GM18519 (cell line): ENCODE measurements at regions not wholly inside any gene's neighbourhood (a gene's known extent, or its start where the extent isn't known, plus 50 kb on each side); places are given as distances from the start of the nearest gene placed in this dataset.

Source experiments
- ATAC-seq: cut with Tn5 transposase; IDR thresholded peaks from one replicate; pipeline ENCODE4 v1.9.1; 2021; ENCODE audit warnings: mild to moderate bottlenecking, moderate library complexity; ENCODE audit not compliant: unreplicated experiment, low FRiP score

GRCh38 chr10:44835300-44835699, 75.8 kb upstream of the TMEM72 start:
- no peak for ATAC-seq

GRCh38 chr10:44843484-44843883, 67.7 kb upstream of the TMEM72 start:
- no peak for ATAC-seq

DNA sequence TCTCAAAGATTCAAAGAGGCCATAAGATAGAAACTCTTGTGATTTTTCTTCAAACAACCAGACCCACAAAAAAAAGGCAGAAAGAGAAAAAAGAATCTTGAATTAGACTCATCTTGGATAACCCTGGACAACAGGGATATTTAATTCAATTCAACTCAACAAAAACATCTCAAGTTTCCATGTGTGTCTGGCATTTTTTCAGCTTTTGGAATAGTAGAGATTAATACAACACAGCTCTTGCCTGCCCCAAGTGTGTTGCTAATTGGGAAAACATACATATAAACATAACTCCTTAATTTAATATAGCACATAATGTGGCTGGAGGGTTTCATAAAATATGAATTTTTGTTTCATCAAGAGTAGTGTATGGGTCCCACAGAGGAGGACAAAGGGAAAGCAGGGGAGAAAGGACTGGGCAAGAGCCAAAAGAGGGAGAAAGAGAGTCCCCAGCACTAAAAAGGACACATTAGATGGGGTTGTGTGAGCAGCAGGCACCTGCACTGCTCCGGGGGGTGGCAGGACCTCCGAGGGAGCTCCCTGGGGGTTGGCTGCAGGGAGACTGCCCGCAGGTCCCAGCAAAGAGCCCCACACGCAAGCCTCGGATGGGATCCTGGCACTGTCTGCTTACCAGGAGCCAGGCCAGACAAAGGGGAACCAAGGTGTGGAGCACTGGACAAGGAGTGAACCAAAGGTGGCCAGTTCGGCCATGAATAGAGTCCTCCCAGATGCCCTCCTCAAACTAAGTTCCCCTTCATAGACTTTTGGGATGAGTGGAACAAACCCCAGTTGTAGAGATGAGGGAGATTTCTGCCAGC, 65.6 kb upstream of the TMEM72 start:
- no peak for ATAC-seq

DNA sequence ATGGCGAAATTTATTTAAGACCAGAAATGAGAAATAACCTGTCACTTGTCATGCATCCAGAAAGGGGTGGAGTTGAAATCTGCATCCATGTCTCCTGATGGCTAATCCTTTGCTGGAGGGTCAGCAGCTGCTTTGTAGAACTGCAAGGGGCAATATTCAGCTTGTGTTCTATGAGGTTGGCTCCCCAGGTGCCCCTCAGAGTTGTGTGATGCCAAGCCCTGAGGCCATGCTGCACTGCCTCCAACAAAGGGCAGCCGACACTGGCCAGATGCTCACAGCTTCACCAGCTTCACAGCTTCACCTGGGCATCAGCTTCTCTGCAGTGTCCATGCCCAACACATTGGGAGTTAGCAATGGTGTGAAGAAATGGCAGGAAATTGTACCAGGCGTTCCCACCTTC, 64.0 kb upstream of the TMEM72 start:
- no peak for ATAC-seq

- ATAC-seq: no peak
These were observed 62.9 kb upstream of the TMEM72 start for GRCh38 chr10:44848211-44848610.

DNA sequence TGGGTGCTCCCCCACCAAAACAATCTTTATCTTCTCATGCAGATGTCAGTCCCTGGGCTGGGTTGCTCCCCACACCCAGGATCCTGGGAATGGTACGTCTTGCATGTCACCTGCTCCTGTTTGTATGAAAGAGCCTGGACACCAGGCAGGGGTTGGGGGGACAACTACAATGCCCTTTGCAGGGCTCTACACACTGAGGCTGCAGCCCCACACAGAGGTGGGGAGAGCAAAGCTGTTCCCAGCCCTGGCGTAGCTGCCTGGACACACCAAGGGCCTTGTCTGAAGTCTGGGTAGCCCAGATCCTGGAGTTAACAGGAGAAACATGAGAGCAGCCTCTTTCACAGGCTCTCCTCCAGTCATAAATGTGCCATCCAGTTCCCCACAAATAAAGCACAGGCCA, 61.2 kb upstream of the TMEM72 start:
- no peak for ATAC-seq

GRCh38 chr10:44850356-44850934, 60.7 kb upstream of the TMEM72 start:
- ATAC-seq: no peak

- no peak for ATAC-seq
These were observed 59.7 kb upstream of the TMEM72 start for GRCh38 chr10:44851413-44851812.

DNA sequence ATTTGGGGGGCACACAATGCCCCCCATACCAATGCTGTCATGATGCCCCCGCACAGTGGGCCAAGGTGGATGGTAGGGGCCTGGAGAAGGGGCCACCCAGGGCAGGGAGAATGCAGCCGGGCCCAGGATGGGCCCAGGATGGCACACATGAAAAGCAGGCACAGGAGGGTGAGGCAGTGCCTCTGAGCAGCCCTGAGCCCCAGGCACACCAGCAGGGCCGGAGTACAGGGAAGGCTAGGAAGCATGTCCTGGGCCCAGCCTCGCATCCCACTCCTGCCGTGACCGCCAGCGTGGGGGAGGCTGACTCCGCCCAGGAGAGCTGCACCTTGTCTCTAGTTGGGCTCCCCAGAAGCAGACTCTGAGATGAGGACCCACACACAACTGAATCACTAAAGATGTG, 59.3 kb upstream of the TMEM72 start:
- no peak for ATAC-seq

- ATAC-seq: no peak
These were observed 57.9 kb upstream of the TMEM72 start for GRCh38 chr10:44853148-44853734.

GRCh38 chr10:44853796-44854195, 57.3 kb upstream of the TMEM72 start:
- ATAC-seq: no peak

GRCh38 chr10:44854693-44855350, 56.3 kb upstream of the TMEM72 start:
- ATAC-seq: no peak

GRCh38 chr10:44856696-44857095, 54.4 kb upstream of the TMEM72 start:
- ATAC-seq: no peak

- no peak for ATAC-seq
These were observed 53.6 kb upstream of the TMEM72 start for GRCh38 chr10:44857363-44858016.

- ATAC-seq: no peak
These were observed 53.1 kb upstream of the TMEM72 start for GRCh38 chr10:44858017-44858371.

DNA sequence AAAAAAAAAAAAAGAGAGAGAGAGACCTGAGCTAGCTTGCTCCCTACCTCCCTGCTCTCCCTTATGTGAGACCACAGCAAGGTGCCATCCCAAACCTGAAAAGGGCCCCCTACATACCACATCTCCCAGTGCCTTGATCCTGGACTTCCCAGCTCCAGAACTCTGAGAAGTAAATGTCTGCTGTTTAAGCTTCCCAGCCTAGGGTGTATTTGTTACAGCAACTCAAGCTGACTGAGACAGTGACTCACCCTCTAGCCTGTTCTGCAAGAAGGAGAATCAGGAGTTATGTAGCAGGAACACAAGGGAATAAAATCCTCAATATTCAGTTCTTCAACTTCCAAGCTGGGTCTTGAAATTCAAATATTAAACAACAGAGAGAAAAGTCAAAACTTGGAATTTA, 52.1 kb upstream of the TMEM72 start:
- ATAC-seq: no peak

DNA sequence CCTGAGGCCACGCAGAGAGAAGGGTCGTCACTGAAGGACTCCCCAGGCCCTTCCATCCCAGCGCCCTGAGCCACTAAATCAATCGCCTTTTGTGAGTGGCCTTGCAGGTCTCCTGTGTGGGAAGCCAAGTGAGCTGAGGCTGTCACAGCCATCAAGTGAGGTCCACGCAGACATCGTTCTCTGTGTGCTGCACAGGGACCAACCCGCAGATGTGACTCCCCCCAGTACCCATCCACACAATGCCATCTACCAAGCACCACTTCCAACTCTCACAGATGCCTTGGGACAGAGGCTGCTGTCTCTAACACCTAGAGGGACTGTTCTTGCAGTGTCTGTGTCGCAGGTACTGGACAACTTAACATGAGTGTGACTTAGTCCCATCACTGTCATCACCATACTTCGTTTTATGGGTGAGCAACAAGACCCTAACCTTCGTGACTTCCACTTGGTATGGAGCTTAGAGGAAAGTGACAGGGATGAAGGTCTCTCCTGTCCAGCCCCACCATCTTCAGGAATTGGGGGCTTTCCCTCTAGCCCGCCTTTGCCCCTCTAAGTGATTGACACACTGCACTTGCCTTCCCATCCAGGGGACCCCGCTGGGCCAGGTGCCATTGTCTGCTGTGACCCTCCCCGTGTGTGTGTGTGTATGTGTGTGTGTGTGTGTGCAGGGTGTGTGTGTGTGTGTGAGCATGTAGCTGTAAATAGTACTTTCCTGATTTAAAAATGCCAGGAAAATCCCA, 51.4 kb upstream of the TMEM72 start:
- no peak for ATAC-seq

DNA sequence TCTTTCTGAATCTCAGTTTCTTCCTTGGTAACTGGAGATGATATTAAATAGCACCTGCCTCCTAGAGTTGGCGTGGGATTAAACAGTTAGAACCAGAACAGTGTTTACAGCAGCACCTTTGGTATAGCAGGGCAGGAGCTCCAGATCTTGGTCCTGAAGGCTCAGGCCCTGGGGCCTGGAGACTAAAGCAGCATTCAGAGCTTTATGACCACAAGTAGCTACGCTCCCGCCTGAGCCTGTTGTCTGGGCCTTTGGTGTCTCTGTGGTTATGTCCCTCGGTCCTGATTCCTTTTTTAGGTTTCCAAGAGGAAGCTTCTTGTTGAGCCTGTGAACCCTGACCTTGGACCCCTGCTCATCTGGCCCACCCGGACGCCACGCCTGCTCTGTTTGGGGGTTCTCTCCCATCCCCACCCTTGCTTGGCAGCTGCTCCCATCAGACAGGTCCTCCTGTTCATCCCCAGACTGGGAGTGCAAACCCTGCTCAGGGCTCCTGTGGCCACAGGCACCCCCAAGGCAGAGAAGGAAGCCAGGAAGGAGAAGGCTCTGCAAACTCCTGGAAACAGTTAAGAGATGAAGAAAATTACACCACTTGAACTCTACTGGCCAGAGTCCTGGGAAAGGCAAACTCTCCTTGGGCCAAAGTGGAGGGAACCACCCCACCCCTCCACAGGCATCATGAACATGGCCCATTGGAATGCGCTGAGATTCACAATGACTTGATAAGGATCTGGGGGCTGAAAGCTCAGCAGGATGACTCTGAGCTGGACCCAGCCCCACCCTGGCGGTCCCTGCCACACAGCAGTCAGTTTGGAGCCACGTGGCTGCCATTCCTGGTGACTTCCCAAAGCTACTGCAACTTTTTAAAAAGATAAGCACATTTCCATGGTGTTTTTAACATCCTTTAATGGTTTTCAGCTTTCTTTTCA, 50.1 kb upstream of the TMEM72 start:
- no peak for ATAC-seq
